ENCODE measurements at regions not wholly inside any gene's neighbourhood (a gene's known extent, or its start where the extent isn't known, plus 50 kb on each side); places are given as distances from the start of the nearest gene placed in this dataset.

DNA sequence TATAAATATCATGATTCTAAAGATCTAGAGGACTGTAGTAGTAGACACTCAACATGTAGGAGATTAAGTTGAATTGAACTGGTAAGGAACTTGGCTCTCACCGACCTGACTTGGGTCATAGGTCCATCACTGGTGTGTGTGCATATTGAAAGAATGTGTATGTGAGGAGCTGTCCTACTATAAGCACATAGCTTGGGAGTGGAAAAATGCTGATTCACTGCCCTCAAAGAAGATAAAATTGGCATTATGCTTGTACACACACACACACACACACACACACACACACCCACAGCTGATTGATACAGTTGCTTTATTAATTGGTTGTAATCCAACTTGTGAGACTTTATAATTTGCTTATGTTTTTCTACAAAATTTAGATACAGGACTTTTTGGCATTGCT is 411.0 kb upstream of the NR2F2 start:
- no peak for TF ChIP-seq ZNF263 (CRISPR knock-in tag; IDR thresholded peaks at IDR 0.05; ENCODE audit: low read depth)
- TF ChIP-seq, protein P1, sequence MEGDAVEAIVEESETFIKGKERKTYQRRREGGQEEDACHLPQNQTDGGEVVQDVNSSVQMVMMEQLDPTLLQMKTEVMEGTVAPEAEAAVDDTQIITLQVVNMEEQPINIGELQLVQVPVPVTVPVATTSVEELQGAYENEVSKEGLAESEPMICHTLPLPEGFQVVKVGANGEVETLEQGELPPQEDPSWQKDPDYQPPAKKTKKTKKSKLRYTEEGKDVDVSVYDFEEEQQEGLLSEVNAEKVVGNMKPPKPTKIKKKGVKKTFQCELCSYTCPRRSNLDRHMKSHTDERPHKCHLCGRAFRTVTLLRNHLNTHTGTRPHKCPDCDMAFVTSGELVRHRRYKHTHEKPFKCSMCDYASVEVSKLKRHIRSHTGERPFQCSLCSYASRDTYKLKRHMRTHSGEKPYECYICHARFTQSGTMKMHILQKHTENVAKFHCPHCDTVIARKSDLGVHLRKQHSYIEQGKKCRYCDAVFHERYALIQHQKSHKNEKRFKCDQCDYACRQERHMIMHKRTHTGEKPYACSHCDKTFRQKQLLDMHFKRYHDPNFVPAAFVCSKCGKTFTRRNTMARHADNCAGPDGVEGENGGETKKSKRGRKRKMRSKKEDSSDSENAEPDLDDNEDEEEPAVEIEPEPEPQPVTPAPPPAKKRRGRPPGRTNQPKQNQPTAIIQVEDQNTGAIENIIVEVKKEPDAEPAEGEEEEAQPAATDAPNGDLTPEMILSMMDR (IDR thresholded peaks at IDR 0.05), result no peak
- no peak for TF ChIP-seq KAT7 (CRISPR knock-in tag; IDR thresholded peaks at IDR 0.05; ENCODE audit: borderline replicate concordance)
- TF ChIP-seq CREB1 (CRISPR knock-in tag; IDR thresholded peaks at IDR 0.05), result no peak
- no peak for TF ChIP-seq USF2 (CRISPR knock-in tag; IDR thresholded peaks at IDR 0.05)
- TF ChIP-seq, protein P2, sequence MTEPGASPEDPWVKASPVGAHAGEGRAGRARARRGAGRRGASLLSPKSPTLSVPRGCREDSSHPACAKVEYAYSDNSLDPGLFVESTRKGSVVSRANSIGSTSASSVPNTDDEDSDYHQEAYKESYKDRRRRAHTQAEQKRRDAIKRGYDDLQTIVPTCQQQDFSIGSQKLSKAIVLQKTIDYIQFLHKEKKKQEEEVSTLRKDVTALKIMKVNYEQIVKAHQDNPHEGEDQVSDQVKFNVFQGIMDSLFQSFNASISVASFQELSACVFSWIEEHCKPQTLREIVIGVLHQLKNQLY (CRISPR knock-in tag; IDR thresholded peaks at IDR 0.05), result no peak
- TF ChIP-seq FOXJ3 (CRISPR knock-in tag; IDR thresholded peaks at IDR 0.05; ENCODE audit: borderline replicate concordance), result no peak
- TF ChIP-seq, protein P3, sequence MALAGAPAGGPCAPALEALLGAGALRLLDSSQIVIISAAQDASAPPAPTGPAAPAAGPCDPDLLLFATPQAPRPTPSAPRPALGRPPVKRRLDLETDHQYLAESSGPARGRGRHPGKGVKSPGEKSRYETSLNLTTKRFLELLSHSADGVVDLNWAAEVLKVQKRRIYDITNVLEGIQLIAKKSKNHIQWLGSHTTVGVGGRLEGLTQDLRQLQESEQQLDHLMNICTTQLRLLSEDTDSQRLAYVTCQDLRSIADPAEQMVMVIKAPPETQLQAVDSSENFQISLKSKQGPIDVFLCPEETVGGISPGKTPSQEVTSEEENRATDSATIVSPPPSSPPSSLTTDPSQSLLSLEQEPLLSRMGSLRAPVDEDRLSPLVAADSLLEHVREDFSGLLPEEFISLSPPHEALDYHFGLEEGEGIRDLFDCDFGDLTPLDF (CRISPR knock-in tag; IDR thresholded peaks at IDR 0.05), result no peak
- no peak for TF ChIP-seq ZNF281 (CRISPR knock-in tag; IDR thresholded peaks at IDR 0.05)
- TF ChIP-seq, protein P4, sequence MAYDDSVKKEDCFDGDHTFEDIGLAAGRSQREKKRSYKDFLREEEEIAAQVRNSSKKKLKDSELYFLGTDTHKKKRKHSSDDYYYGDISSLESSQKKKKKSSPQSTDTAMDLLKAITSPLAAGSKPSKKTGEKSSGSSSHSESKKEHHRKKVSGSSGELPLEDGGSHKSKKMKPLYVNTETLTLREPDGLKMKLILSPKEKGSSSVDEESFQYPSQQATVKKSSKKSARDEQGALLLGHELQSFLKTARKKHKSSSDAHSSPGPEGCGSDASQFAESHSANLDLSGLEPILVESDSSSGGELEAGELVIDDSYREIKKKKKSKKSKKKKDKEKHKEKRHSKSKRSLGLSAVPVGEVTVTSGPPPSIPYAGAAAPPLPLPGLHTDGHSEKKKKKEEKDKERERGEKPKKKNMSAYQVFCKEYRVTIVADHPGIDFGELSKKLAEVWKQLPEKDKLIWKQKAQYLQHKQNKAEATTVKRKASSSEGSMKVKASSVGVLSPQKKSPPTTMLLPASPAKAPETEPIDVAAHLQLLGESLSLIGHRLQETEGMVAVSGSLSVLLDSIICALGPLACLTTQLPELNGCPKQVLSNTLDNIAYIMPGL (CRISPR knock-in tag; IDR thresholded peaks at IDR 0.05), result no peak
- TF ChIP-seq NR2C2 (CRISPR knock-in tag; IDR thresholded peaks at IDR 0.05), result no peak
- TF ChIP-seq HMGA2 (CRISPR knock-in tag; IDR thresholded peaks at IDR 0.05), result no peak
